ENCODE measurements at regions not wholly inside any gene's neighbourhood (a gene's known extent, or its start where the extent isn't known, plus 50 kb on each side); places are given as distances from the start of the nearest gene placed in this dataset.

- no peak overlapping the region for H3K27ac Mint-ChIP-seq
- no peaks in the 10 kb centered on the region for H3K36me3 ChIP-seq (replicated peaks in 1 of 2; ENCODE audit: control extremely low read depth in 1 of 2, control insufficient read depth in 1 of 2, extremely low read depth in 1 of 2, insufficient read depth in 2 of 2, low read length in 1 of 2)
- no peaks in the 10 kb centered on the region for H3K4me1 Mint-ChIP-seq
- intact Hi-C loops (cut with micrococcal nuclease) = no loop called here
- H3K4me3 Mint-ChIP-seq = no peak overlapping the region
- H3K27me3 ChIP-seq (replicated peaks in 1 of 4; ENCODE audit: control extremely low read depth in 1 of 4, control insufficient read depth in 3 of 4, insufficient read depth in 4 of 4, low read length in 3 of 4) = no peaks in the 10 kb centered on the region
- peaks cover 0 to 3% (median 0%) of the 10 kb centered on the region in 3 donors for H3K9me3 ChIP-seq (ENCODE audit: control extremely low read depth in 1 of 3, control insufficient read depth in 2 of 3, insufficient read depth in 1 of 3, low read length in 2 of 3)
- H4K20me1 ChIP-seq (ENCODE audit: control insufficient read depth, insufficient read depth, low read length, poor library complexity, severe bottlenecking) = no peaks in the 10 kb centered on the region
- DNase-seq (no peak), ATAC-seq (ENCODE audit: low read depth) (no peak)
- no peak overlapping the region for H3K4me2 ChIP-seq (replicated peaks; ENCODE audit: low read depth, low read length, poor library complexity, severe bottlenecking)
- H3K79me2 ChIP-seq (ENCODE audit: control insufficient read depth, insufficient read depth, low read length) = no peaks in the 10 kb centered on the region
- H3K4me3 ChIP-seq (ENCODE audit: control extremely low read depth in 1 of 5, extremely low read depth in 1 of 5, insufficient read depth in 1 of 5, low read depth in 2 of 5, low read length in 4 of 5) = no peak overlapping the region
- peaks cover 3% of the 10 kb centered on the region for H3K27me3 Mint-ChIP-seq
- no peak overlapping the region for H3K9ac ChIP-seq (ENCODE audit: low read length)
- no peak overlapping the region for H2AFZ ChIP-seq (ENCODE audit: insufficient read depth, low read depth, low read length, poor library complexity, severe bottlenecking)
- no peak for TF ChIP-seq EZH2 (IDR thresholded peaks at IDR 0.05; ENCODE audit: borderline replicate concordance, insufficient read depth, low read depth, low read length, poor library complexity, severe bottlenecking)
- TF ChIP-seq, protein P1, sequence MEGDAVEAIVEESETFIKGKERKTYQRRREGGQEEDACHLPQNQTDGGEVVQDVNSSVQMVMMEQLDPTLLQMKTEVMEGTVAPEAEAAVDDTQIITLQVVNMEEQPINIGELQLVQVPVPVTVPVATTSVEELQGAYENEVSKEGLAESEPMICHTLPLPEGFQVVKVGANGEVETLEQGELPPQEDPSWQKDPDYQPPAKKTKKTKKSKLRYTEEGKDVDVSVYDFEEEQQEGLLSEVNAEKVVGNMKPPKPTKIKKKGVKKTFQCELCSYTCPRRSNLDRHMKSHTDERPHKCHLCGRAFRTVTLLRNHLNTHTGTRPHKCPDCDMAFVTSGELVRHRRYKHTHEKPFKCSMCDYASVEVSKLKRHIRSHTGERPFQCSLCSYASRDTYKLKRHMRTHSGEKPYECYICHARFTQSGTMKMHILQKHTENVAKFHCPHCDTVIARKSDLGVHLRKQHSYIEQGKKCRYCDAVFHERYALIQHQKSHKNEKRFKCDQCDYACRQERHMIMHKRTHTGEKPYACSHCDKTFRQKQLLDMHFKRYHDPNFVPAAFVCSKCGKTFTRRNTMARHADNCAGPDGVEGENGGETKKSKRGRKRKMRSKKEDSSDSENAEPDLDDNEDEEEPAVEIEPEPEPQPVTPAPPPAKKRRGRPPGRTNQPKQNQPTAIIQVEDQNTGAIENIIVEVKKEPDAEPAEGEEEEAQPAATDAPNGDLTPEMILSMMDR (IDR thresholded peaks at IDR 0.05) = no peak
- H3K9me3 Mint-ChIP-seq (ENCODE audit: insufficient read depth) = no peaks in the 10 kb centered on the region
- WGBS (ENCODE audit: insufficient coverage) = 74% methylated on average over 4 of the region's 5 CpGs
- H3K27ac ChIP-seq (ENCODE audit: low read length in 2 of 2) = no peak overlapping the region
- no peaks in the 10 kb centered on the region for H3K4me1 ChIP-seq (ENCODE audit: control insufficient read depth in 2 of 2, insufficient read depth in 2 of 2, low read length in 2 of 2)
- ChIA-PET POLR2A (no interaction called here), CTCF (no interaction called here)
Measured at GRCh38 chr10:121154846-121155245, 303.7 kb downstream of the WDR11 start.

DNA sequence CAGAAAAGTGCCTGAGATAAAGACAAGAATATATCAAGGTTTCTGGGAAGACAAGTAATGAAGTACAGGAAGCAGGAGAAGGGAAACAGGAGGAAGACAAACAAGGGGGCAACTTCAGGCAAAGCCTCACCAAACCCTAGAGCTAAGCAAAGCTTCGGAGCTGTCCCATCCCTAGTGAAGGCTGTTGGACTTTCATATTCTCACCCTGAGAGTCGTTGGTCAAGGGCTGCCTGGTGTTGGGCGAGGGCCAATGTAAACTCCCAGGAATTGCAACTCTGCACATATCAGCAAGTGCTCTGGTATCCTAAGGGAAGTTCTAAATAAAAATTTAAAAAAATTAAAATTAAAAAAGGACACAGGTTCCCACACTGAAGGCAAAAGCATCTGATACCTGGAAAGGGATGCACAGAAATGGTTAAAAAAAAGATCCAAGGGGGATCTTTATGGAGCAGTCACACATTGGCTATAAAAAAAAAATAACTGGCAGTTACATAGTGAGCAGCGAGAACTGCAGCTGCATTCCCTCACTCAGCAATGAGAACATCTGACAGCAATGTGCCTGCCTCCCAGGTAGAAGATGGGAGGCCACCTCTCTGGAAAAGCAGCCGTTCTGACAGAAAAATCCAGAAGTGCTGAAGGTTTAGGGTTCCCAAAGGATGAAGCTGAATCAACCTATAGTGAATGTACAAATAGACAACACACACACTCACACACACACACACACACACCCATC is 304.7 kb downstream of the WDR11 start:
- Histone ChIP-seq H2AFZ (ENCODE audit: insufficient read depth, low read depth, low read length, poor library complexity, severe bottlenecking) (no peak overlapping the region), H3K4me3 (ENCODE audit: control extremely low read depth in 1 of 5, extremely low read depth in 1 of 5, insufficient read depth in 1 of 5, low read depth in 2 of 5, low read length in 4 of 5) (no peak overlapping the region), H3K27me3 (replicated peaks in 1 of 4; ENCODE audit: control extremely low read depth in 1 of 4, control insufficient read depth in 3 of 4, insufficient read depth in 4 of 4, low read length in 3 of 4) (no peaks in the 10 kb centered on the region), H3K4me1 (ENCODE audit: control insufficient read depth in 2 of 2, insufficient read depth in 2 of 2, low read length in 2 of 2) (no peaks in the 10 kb centered on the region), H3K27ac (ENCODE audit: low read length in 2 of 2) (no peak overlapping the region), H4K20me1 (ENCODE audit: control insufficient read depth, insufficient read depth, low read length, poor library complexity, severe bottlenecking) (no peaks in the 10 kb centered on the region), H3K9me3 (ENCODE audit: control extremely low read depth in 1 of 3, control insufficient read depth in 2 of 3, insufficient read depth in 1 of 3, low read length in 2 of 3) (peaks cover 0 to 3% (median 0%) of the 10 kb centered on the region in 3 donors), H3K9ac (ENCODE audit: low read length) (no peak overlapping the region), H3K36me3 (replicated peaks in 1 of 2; ENCODE audit: control extremely low read depth in 1 of 2, control insufficient read depth in 1 of 2, extremely low read depth in 1 of 2, insufficient read depth in 2 of 2, low read length in 1 of 2) (no peaks in the 10 kb centered on the region), H3K79me2 (ENCODE audit: control insufficient read depth, insufficient read depth, low read length) (no peaks in the 10 kb centered on the region), H3K4me2 (replicated peaks; ENCODE audit: low read depth, low read length, poor library complexity, severe bottlenecking) (no peak overlapping the region)
- H3K4me3 Mint-ChIP-seq = no peak overlapping the region
- POLR2A ChIA-PET = no interaction called here
- TF ChIP-seq, protein P1 (IDR thresholded peaks at IDR 0.05) = no peak
- TF ChIP-seq EZH2 (IDR thresholded peaks at IDR 0.05; ENCODE audit: borderline replicate concordance, insufficient read depth, low read depth, low read length, poor library complexity, severe bottlenecking) = no peak
- DNase-seq (no peak), ATAC-seq (ENCODE audit: low read depth) (no peak)
- H3K9me3 Mint-ChIP-seq (ENCODE audit: insufficient read depth) = no peaks in the 10 kb centered on the region
- peaks cover 3% of the 10 kb centered on the region for H3K27me3 Mint-ChIP-seq
- intact Hi-C loops (cut with micrococcal nuclease) = no loop called here
- no peaks in the 10 kb centered on the region for H3K4me1 Mint-ChIP-seq
- 100% methylated on average over 1 of the region's 5 CpGs for WGBS (ENCODE audit: insufficient coverage)
- H3K27ac Mint-ChIP-seq = no peak overlapping the region
- CTCF ChIA-PET = no interaction called here

All from B cell (primary cell).